SK-N-SH (cell line): ENCODE measurements at regions not wholly inside any gene's neighbourhood (a gene's known extent, or its start where the extent isn't known, plus 50 kb on each side); places are given as distances from the start of the nearest gene placed in this dataset.

Experiments
- CTCF ChIA-PET: fragments of 300-600, 350-600 bp; formaldehyde crosslinking; extraction: SDS; loops from one replicate; lab custom pipeline; 2021; lab: Yijun Ruan, JAX
- POLR2A ChIA-PET: fragments of 350-600 bp; sonication (Branson Sonifier 250); formaldehyde crosslinking; extraction: SDS; loops from one replicate; lab custom pipeline; 2020; ENCODE audit warnings: antibody characterized with exemption, inconsistent platforms; lab: Yijun Ruan, JAX
- DNase-seq: peaks from one replicate; pipeline ENCODE4 v3.0.0; 2012
- H2AFZ ChIP-seq: fragments of 200-600 bp; sonication (generic); 2 replicates; pipeline ENCODE4 v1.8.1; 2016; ENCODE audit warnings: antibody characterized with exemption, mild to moderate bottlenecking, low read depth
- H3F3A ChIP-seq: fragments of 200-600 bp; sonication (generic); replicated peaks from 2 replicates; pipeline ENCODE3; 2016; ENCODE audit warnings: antibody characterized with exemption, mild to moderate bottlenecking; ENCODE audit not compliant: insufficient read depth
- H3K27ac ChIP-seq, 2 experiments: fragments of 200-500 bp in 1 of 2; fragments of 200-600 bp in 1 of 2; sonication (Bioruptor generic) in 1 of 2; sonication (generic), shearing (Covaris generic) in 1 of 2; 2 replicates each; pipeline versions ENCODE4 v1.5.1 to v1.6.1; 2014 to 2016; ENCODE audit warnings: low read depth in 2 of 2, inconsistent platforms in 1 of 2, low read length in 1 of 2, mild to moderate bottlenecking in 1 of 2, mixed read lengths in 1 of 2
- H3K27me3 ChIP-seq: fragments of 200-600 bp; sonication (generic), shearing (Covaris generic); 2 replicates; pipeline ENCODE4 v1.6.1; 2016; ENCODE audit warnings: mixed run types; ENCODE audit not compliant: insufficient read depth
- H3K36me3 ChIP-seq, 2 experiments: fragments of 200-500 bp in 1 of 2; fragments of 200-600 bp in 1 of 2; sonication (Bioruptor generic) in 1 of 2; sonication (generic) in 1 of 2; replicated peaks in 1 of 2; 2 replicates each; pipeline versions ENCODE3 to v1.5.1; 2014 to 2016; ENCODE audit warnings: low read length in 1 of 2, mild to moderate bottlenecking in 1 of 2; ENCODE audit not compliant: insufficient read depth in 2 of 2, control insufficient read depth in 1 of 2
- H3K4me1 ChIP-seq, 2 experiments: fragments of 200-500 bp in 1 of 2; fragments of 200-600 bp in 1 of 2; sonication (Bioruptor generic) in 1 of 2; sonication (generic), shearing (Covaris generic) in 1 of 2; 2 replicates each; pipeline versions ENCODE4 v1.5.1 to v1.6.1; 2014 to 2016; ENCODE audit warnings: low read depth in 1 of 2, low read length in 1 of 2, mixed run types in 1 of 2; ENCODE audit not compliant: insufficient read depth in 2 of 2, control insufficient read depth in 1 of 2
- H3K4me2 ChIP-seq: fragments of 200-600 bp; sonication (generic), shearing (Covaris generic); 2 replicates; pipeline ENCODE4 v1.6.1; 2017; ENCODE audit warnings: mixed run types
- H3K4me3 ChIP-seq, 2 experiments: fragments of 200-500 bp in 1 of 2; fragments of 200-600 bp in 1 of 2; sonication (Bioruptor generic) in 1 of 2; sonication (generic), shearing (Covaris generic) in 1 of 2; 2 replicates each; pipeline versions ENCODE4 v1.5.1 to v1.8.1; 2014 to 2016; ENCODE audit warnings: low read depth in 2 of 2, inconsistent platforms in 1 of 2, low read length in 1 of 2, mild to moderate bottlenecking in 1 of 2, mixed read lengths in 1 of 2, moderate library complexity in 1 of 2
- H3K79me2 ChIP-seq: fragments of 200-600 bp; sonication (generic); 2 replicates; pipeline ENCODE4 v1.8.1; 2017; ENCODE audit warnings: mild to moderate bottlenecking; ENCODE audit not compliant: insufficient read depth
- H3K9ac ChIP-seq: fragments of 200-600 bp; sonication (generic); 2 replicates; pipeline ENCODE4 v1.6.1; 2017; ENCODE audit warnings: mixed run types
- H3K9me2 ChIP-seq: fragments of 200-600 bp; sonication (generic); 2 replicates; pipeline ENCODE4 v1.6.1; 2017; ENCODE audit warnings: mixed run types
- H3K9me3 ChIP-seq: fragments of 200-600 bp; sonication (generic); 2 replicates; pipeline ENCODE4 v1.6.1; 2017; ENCODE audit warnings: mixed run types, mild to moderate bottlenecking, moderate library complexity
- H4K20me1 ChIP-seq: fragments of 200-600 bp; sonication (generic); 2 replicates; pipeline ENCODE4 v1.6.1; 2017; ENCODE audit warnings: mild to moderate bottlenecking, mixed run types; ENCODE audit not compliant: insufficient read depth
- FOXJ3 ChIP-seq: sonication (generic); formaldehyde crosslinking; IDR thresholded peaks from 2 replicates; pipeline ENCODE4 v1.5.1; 2020; ENCODE audit warnings: mild to moderate bottlenecking, missing genetic modification reagents
- GATA2 ChIP-seq: sonication (generic); formaldehyde crosslinking; IDR thresholded peaks from 2 replicates; pipeline ENCODE4 v1.5.0; 2020; ENCODE audit warnings: mild to moderate bottlenecking, missing genetic modification reagents
- MXI1 ChIP-seq: IDR thresholded peaks from 2 replicates; pipeline ENCODE4 v1.6.1; 2012; ENCODE audit warnings: mild to moderate bottlenecking, low read depth, low read length, improper control_type of control experiment
- RAD21 ChIP-seq: IDR thresholded peaks from 2 replicates; pipeline ENCODE4 v1.6.1; 2012; ENCODE audit warnings: mild to moderate bottlenecking, low read length
- RCOR1 ChIP-seq: fragments of 150-350 bp; IDR thresholded peaks from 2 replicates; pipeline ENCODE4 v1.6.1; 2017; ENCODE audit warnings: antibody characterized with exemption, low read length
- RXRA ChIP-seq: IDR thresholded peaks from 2 replicates; pipeline ENCODE4 v1.4.0; 2012; ENCODE audit warnings: low read depth, mild to moderate bottlenecking, borderline replicate concordance
- SIN3A ChIP-seq: IDR thresholded peaks from 2 replicates; pipeline ENCODE4 v1.6.1; 2012; ENCODE audit warnings: low read depth, mild to moderate bottlenecking, low read length, moderate library complexity, borderline replicate concordance
- SMC3 ChIP-seq: IDR thresholded peaks from 2 replicates; pipeline ENCODE4 v1.6.1; 2012; ENCODE audit warnings: low read depth, low read length, improper control_type of control experiment
- TAF1 ChIP-seq: IDR thresholded peaks from 2 replicates; pipeline ENCODE4 v1.6.1; 2012; ENCODE audit warnings: low read depth, mild to moderate bottlenecking, low read length, moderate library complexity, borderline replicate concordance
- TEAD4 ChIP-seq: IDR thresholded peaks from 2 replicates; pipeline ENCODE4 v1.4.0; 2012; ENCODE audit warnings: mild to moderate bottlenecking, borderline replicate concordance; ENCODE audit not compliant: insufficient read depth
- TF ChIP-seq, protein P1 (sequence below): IDR thresholded peaks from 2 replicates; pipeline ENCODE4 v1.4.0; 2012; ENCODE audit warnings: low read depth, borderline replicate concordance
- TF ChIP-seq, protein P2 (sequence below): fragments of 200-600 bp; sonication (generic); IDR thresholded peaks from 2 replicates; pipeline ENCODE4 v1.6.1; 2017; ENCODE audit warnings: antibody characterized with exemption, mild to moderate bottlenecking, moderate library complexity

GRCh38 chr14:34283590-34283989 is 178.4 kb downstream of the SPTSSA start:
- H3K27ac ChIP-seq = no peak overlapping the region
- no peak overlapping the region for H3K9ac ChIP-seq
- H3K79me2 ChIP-seq = no peaks in the 10 kb centered on the region
- H3K4me2 ChIP-seq = no peak overlapping the region
- H3F3A ChIP-seq = no peaks in the 10 kb centered on the region
- H3K36me3 ChIP-seq = no peaks in the 10 kb centered on the region
- H3K9me2 ChIP-seq = no peaks in the 10 kb centered on the region
- H3K27me3 ChIP-seq = no peaks in the 10 kb centered on the region
- TF ChIP-seq FOXJ3 (CRISPR knock-in tag) = no peak
- no peak for TF ChIP-seq TAF1
- TF ChIP-seq MXI1 = no peak
- TF ChIP-seq, protein P1, sequence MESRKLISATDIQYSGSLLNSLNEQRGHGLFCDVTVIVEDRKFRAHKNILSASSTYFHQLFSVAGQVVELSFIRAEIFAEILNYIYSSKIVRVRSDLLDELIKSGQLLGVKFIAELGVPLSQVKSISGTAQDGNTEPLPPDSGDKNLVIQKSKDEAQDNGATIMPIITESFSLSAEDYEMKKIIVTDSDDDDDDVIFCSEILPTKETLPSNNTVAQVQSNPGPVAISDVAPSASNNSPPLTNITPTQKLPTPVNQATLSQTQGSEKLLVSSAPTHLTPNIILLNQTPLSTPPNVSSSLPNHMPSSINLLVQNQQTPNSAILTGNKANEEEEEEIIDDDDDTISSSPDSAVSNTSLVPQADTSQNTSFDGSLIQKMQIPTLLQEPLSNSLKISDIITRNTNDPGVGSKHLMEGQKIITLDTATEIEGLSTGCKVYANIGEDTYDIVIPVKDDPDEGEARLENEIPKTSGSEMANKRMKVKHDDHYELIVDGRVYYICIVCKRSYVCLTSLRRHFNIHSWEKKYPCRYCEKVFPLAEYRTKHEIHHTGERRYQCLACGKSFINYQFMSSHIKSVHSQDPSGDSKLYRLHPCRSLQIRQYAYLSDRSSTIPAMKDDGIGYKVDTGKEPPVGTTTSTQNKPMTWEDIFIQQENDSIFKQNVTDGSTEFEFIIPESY = no peak
- TF ChIP-seq SMC3 = no peak
- TF ChIP-seq RXRA = no peak
- TF ChIP-seq SIN3A = no peak
- no peak for TF ChIP-seq RCOR1
- TF ChIP-seq, all 33 proteins: peak for 0
- DNase-seq = no peak
- H3K9me3 ChIP-seq = no peaks in the 10 kb centered on the region
- H4K20me1 ChIP-seq = no peaks in the 10 kb centered on the region
- no peak overlapping the region for H3K4me3 ChIP-seq
- no peaks in the 10 kb centered on the region for H3K4me1 ChIP-seq
- ChIA-PET POLR2A (no interaction called here), CTCF (no interaction called here)
- no peak overlapping the region for H2AFZ ChIP-seq

- H2AFZ ChIP-seq = no peak overlapping the region
Measured at GRCh38 chr14:34277191-34277590, 184.8 kb downstream of the SPTSSA start.

More at GRCh38 chr14:34277191-34277590, 184.8 kb downstream of the SPTSSA start:
- no peaks in the 10 kb centered on the region for H3F3A ChIP-seq
- POLR2A ChIA-PET = no interaction called here
- H3K9me3 ChIP-seq = no peaks in the 10 kb centered on the region
- no peak overlapping the region for H3K4me3 ChIP-seq
- H3K27ac ChIP-seq = no peak overlapping the region
- H3K27me3 ChIP-seq = no peaks in the 10 kb centered on the region
- no peaks in the 10 kb centered on the region for H3K4me1 ChIP-seq
- no peak for DNase-seq
- H4K20me1 ChIP-seq = no peaks in the 10 kb centered on the region
- TF ChIP-seq SMC3 (no peak), TEAD4 (no peak), GATA2 (CRISPR knock-in tag) (no peak), SIN3A (no peak), RAD21 (no peak)
- TF ChIP-seq, protein P2, sequence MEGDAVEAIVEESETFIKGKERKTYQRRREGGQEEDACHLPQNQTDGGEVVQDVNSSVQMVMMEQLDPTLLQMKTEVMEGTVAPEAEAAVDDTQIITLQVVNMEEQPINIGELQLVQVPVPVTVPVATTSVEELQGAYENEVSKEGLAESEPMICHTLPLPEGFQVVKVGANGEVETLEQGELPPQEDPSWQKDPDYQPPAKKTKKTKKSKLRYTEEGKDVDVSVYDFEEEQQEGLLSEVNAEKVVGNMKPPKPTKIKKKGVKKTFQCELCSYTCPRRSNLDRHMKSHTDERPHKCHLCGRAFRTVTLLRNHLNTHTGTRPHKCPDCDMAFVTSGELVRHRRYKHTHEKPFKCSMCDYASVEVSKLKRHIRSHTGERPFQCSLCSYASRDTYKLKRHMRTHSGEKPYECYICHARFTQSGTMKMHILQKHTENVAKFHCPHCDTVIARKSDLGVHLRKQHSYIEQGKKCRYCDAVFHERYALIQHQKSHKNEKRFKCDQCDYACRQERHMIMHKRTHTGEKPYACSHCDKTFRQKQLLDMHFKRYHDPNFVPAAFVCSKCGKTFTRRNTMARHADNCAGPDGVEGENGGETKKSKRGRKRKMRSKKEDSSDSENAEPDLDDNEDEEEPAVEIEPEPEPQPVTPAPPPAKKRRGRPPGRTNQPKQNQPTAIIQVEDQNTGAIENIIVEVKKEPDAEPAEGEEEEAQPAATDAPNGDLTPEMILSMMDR = no peak
- TF ChIP-seq, all 33 proteins: peak for 0
- Histone ChIP-seq H3K36me3 (no peaks in the 10 kb centered on the region), H3K4me2 (no peak overlapping the region), H3K9ac (no peak overlapping the region), H3K79me2 (no peaks in the 10 kb centered on the region), H3K9me2 (no peaks in the 10 kb centered on the region)
- CTCF ChIA-PET = no interaction called here
